Left lung (tissue), 4 donors: ENCODE measurements at regions not wholly inside any gene's neighbourhood (a gene's known extent, or its start where the extent isn't known, plus 50 kb on each side); places are given as distances from the start of the nearest gene placed in this dataset.

Experiments used
- ATAC-seq: fragments of 200-7000 bp; cut with Tn5 transposase; one replicate; pipeline ENCODE4 v1.9.1; 2020; ENCODE audit warnings: moderate library complexity
- DNase-seq, 4 donors: peaks; one replicate each; pipeline ENCODE4 v3.0.0-alpha.2; 2013 to 2020
- H3K27ac ChIP-seq, 2 donors: fragments of 200-600 bp; sonication (generic) in 1 of 2; one replicate each; pipeline versions ENCODE4 v1.5.0 to v1.8.0; 2020 to 2021
- H3K27me3 ChIP-seq, 2 donors: fragments of 200-600 bp; sonication (generic) in 1 of 2; one replicate each; pipeline versions ENCODE4 v1.5.0 to v1.8.0; 2020 to 2021
- H3K36me3 ChIP-seq, 2 donors: fragments of 200-600 bp; sonication (generic) in 1 of 2; one replicate each; pipeline versions ENCODE4 v1.5.0 to v1.8.0; 2020 to 2021
- H3K4me1 ChIP-seq, 2 donors: fragments of 200-600 bp; one replicate each; pipeline ENCODE4 v1.8.0; 2021
- H3K4me3 ChIP-seq, 2 donors: fragments of 200-600 bp; sonication (generic) in 1 of 2; one replicate each; pipeline versions ENCODE4 v1.5.0 to v1.8.0; 2020 to 2021; ENCODE audit warnings: mild to moderate bottlenecking in 1 of 2
- H3K9me3 ChIP-seq, 2 donors: fragments of 200-600 bp; sonication (generic) in 1 of 2; one replicate each; pipeline versions ENCODE4 v1.5.0 to v1.8.0; 2020 to 2021
- CTCF ChIP-seq, 2 donors: fragments of 200-600 bp; sonication (generic) in 1 of 2; IDR thresholded peaks; one replicate each; pipeline versions ENCODE4 v1.5.0 to v1.8.0; 2021; ENCODE audit warnings: antibody characterized with exemption in 2 of 2
- intact Hi-C, 2 donors: fragments of 100-400 bp; cut with DNase I; formaldehyde crosslinking; loops; one replicate each; pipeline versions ENCODE4 v1.11.2 to v1.14.2; 2022
- donor health status: DM: no; HTN: yes; CAD: no.
- donor health status: DM: no; HTN: no; CAD: no.

- Histone ChIP-seq H3K4me3 (no peak overlapping the region), H3K36me3 (no peaks in the 10 kb centered on the region), H3K27me3 (peaks cover 0 to 39% of the 10 kb centered on the region in 2 donors), H3K9me3 (peaks cover 0 to 17% of the 10 kb centered on the region in 2 donors), H3K4me1 (no peaks in the 10 kb centered on the region), H3K27ac (no peak overlapping the region)
- no peak for ATAC-seq
- no peak for DNase-seq
- TF ChIP-seq CTCF (IDR thresholded peaks at IDR 0.05): no peak
- intact Hi-C loops: no loop called here
These were observed 110.3 kb upstream of the ATP2B2 start for GRCh38 chr3:10615715-10616114.

- H3K36me3 ChIP-seq: no peaks in the 10 kb centered on the region
- TF ChIP-seq CTCF (IDR thresholded peaks at IDR 0.05): no peak
- DNase-seq (no peak), ATAC-seq (no peak)
- intact Hi-C loops: no loop called here
- H3K4me3 ChIP-seq: no peak overlapping the region
- H3K27me3 ChIP-seq: peaks cover 0 to 40% of the 10 kb centered on the region in 2 donors
- H3K27ac ChIP-seq: no peak overlapping the region
- peaks cover 0 to 17% of the 10 kb centered on the region in 2 donors for H3K9me3 ChIP-seq
- no peaks in the 10 kb centered on the region for H3K4me1 ChIP-seq
These were observed 110.9 kb upstream of the ATP2B2 start for GRCh38 chr3:10616321-10616720.

- intact Hi-C loops: no loop called here
- TF ChIP-seq CTCF (IDR thresholded peaks at IDR 0.05): no peak
These were observed 114.8 kb upstream of the ATP2B2 start for GRCh38 chr3:10619989-10620832.

DNA sequence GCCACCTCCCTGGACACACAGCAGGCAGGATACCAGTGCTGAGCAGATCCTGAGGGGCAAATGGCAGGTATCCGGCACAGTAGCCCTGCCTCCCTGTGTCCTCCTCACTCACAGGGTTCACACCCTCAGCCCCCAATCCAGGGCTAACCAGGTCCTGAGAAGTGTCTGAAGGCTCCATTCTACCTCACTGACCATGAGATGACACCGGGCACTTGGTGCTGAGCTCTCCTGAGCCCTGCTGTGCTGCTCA is 115.4 kb upstream of the ATP2B2 start:
- H3K27me3 ChIP-seq: peaks cover 0 to 56% of the 10 kb centered on the region in 2 donors
- ATAC-seq: no peak
- no peak for DNase-seq
- H3K27ac ChIP-seq: no peak overlapping the region
- intact Hi-C loops: no loop called here
- no peaks in the 10 kb centered on the region for H3K36me3 ChIP-seq
- TF ChIP-seq CTCF (IDR thresholded peaks at IDR 0.05): no peak
- no peak overlapping the region for H3K4me3 ChIP-seq
- no peaks in the 10 kb centered on the region for H3K9me3 ChIP-seq
- no peaks in the 10 kb centered on the region for H3K4me1 ChIP-seq

More at GRCh38 chr3:10619989-10620832, 114.8 kb upstream of the ATP2B2 start:
- DNase-seq (no peak), ATAC-seq (no peak)
- no peaks in the 10 kb centered on the region for H3K4me1 ChIP-seq
- H3K27me3 ChIP-seq: peaks cover 0 to 52% of the 10 kb centered on the region in 2 donors
- no peaks in the 10 kb centered on the region for H3K36me3 ChIP-seq
- H3K27ac ChIP-seq: no peak overlapping the region
- no peak overlapping the region for H3K4me3 ChIP-seq
- no peaks in the 10 kb centered on the region for H3K9me3 ChIP-seq

DNA sequence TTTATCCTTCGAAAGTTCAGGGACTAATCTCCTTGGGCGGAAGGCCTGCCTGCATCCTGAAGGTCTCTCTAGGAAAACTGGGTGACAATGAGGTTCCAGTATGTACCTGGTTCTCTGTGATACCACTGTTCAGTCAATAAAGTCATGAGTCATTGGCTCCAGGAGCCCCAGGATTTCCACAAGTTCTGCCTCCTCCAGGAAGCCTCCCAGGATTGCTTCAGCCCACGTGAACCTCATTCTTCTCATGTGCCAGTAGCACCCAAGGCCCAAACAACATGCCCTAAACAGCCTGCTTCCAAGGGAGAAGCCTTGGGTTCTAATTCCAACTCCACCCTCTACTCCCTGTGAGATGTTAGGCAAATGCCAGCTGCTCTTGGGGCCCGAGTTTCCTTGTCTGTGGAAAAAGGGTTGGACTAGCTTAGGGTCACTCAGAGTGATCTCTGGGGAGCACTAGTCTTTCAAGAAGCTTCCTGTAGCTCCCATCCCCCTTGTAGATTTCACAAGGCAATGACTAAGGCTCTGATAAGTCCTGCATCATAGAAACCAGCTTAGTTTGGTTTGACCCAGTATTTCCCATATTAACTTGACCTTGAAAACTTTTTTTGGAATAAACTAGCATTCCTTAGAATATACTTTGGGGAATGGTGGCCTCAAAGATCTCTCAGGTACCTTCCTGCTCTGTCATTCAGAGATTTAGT is 118.3 kb upstream of the ATP2B2 start:
- no peak for TF ChIP-seq CTCF (IDR thresholded peaks at IDR 0.05)
- no peak for DNase-seq
- Histone ChIP-seq H3K4me3 (no peak overlapping the region), H3K4me1 (no peaks in the 10 kb centered on the region), H3K9me3 (no peaks in the 10 kb centered on the region), H3K36me3 (no peaks in the 10 kb centered on the region), H3K27ac (no peak overlapping the region), H3K27me3 (peaks cover 0 to 44% of the 10 kb centered on the region in 2 donors)
- no peak for ATAC-seq
- intact Hi-C loops: no loop called here
